H1 (cell line): ENCODE measurements at regions not wholly inside any gene's neighbourhood (a gene's known extent, or its start where the extent isn't known, plus 50 kb on each side); places are given as distances from the start of the nearest gene placed in this dataset.

Source experiments
- CTCF ChIP-seq, 3 experiments: IDR thresholded peaks; 1 replicate in 2 of 3; 2 replicates in 1 of 3; pipeline versions ENCODE4 v1.5.1 to v1.6.1; 2011; ENCODE audit warnings: low read length in 3 of 3, mild to moderate bottlenecking in 3 of 3, inconsistent platforms in 2 of 3, low read depth in 1 of 3, moderate library complexity in 1 of 3; ENCODE audit not compliant: insufficient read depth in 1 of 3; ENCODE audit errors: control extremely low read depth in 1 of 3
- EP300 ChIP-seq, 2 experiments: IDR thresholded peaks; 1 replicate in 1 of 2; 2 replicates in 1 of 2; pipeline ENCODE4 v1.6.1; 2011 to 2012; ENCODE audit warnings: low read depth in 2 of 2, low read length in 2 of 2, mild to moderate bottlenecking in 2 of 2, borderline replicate concordance in 1 of 2, inconsistent platforms in 1 of 2, moderate library complexity in 1 of 2
- JUN ChIP-seq: IDR thresholded peaks from 2 replicates; pipeline ENCODE4 v1.6.1; 2011; ENCODE audit warnings: low read depth, mild to moderate bottlenecking, improper control_type of control experiment, low read length
- POLR2A ChIP-seq, 2 experiments: IDR thresholded peaks; 1 replicate in 1 of 2; 2 replicates in 1 of 2; pipeline ENCODE4 v1.6.1; 2011; ENCODE audit warnings: low read depth in 2 of 2, low read length in 2 of 2, mild to moderate bottlenecking in 2 of 2; ENCODE audit errors: control extremely low read depth in 1 of 2
- SAP30 ChIP-seq: fragments of 300-600 bp; sonication (generic); IDR thresholded peaks from 2 replicates; pipeline ENCODE4 v1.7.1; 2012; ENCODE audit warnings: low read length, moderate library complexity, mild to moderate bottlenecking, inconsistent platforms; ENCODE audit not compliant: insufficient read depth, insufficient replicate concordance
- ZNF274 ChIP-seq: IDR thresholded peaks from 2 replicates; pipeline ENCODE4 v1.7.0; 2012; ENCODE audit warnings: low read length, borderline replicate concordance; ENCODE audit errors: extremely low read depth

DNA sequence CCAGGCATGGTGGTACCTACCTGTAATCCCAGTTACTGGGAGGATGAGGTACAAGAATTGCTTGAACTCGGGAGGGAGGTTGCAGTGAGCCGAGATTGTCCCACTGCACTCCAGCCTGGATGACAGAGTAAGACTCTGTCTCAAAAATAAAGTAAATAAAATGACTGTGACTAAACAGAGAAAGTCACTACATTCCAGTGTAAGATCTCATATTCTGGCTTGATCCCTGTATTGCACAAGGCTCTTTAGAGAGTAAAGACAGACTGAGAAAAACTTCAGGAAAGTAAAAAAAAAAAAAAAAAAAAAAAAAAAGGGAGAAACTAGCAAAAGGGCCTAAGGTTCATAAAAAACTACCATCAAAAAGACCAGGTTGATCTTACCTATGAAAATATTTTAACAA, 106.6 kb upstream of the PJA2 start:
- TF ChIP-seq CTCF (IDR thresholded peaks at IDR 0.05; ENCODE audit: control extremely low read depth in 1 of 3, insufficient read depth in 1 of 3, low read depth in 1 of 3, low read length in 3 of 3) (no peak), POLR2A (IDR thresholded peaks at IDR 0.05; ENCODE audit: control extremely low read depth in 1 of 2, low read depth in 2 of 2, low read length in 2 of 2) (no peak), EP300 (IDR thresholded peaks at IDR 0.05; ENCODE audit: borderline replicate concordance in 1 of 2, low read depth in 2 of 2, low read length in 2 of 2) (no peak), ZNF274 (no peak), SAP30 (no peak), JUN (no peak)
